GM12891 (cell line): ENCODE measurements at regions not wholly inside any gene's neighbourhood (a gene's known extent, or its start where the extent isn't known, plus 50 kb on each side); places are given as distances from the start of the nearest gene placed in this dataset.

Experiments
- PAX5 ChIP-seq: IDR thresholded peaks from 2 replicates; pipeline ENCODE4 v1.6.1; 2011; ENCODE audit warnings: low read length, moderate library complexity, mild to moderate bottlenecking; ENCODE audit not compliant: insufficient read depth, severe bottlenecking
- POLR2A ChIP-seq: IDR thresholded peaks from 2 replicates; pipeline ENCODE4 v1.6.1; 2011; ENCODE audit warnings: low read depth, low read length, control low read depth
- POLR2AphosphoS5 ChIP-seq: IDR thresholded peaks from 2 replicates; pipeline ENCODE4 v1.6.1; 2011; ENCODE audit warnings: low read depth, low read length, control low read depth
- POU2F2 ChIP-seq: IDR thresholded peaks from 2 replicates; pipeline ENCODE4 v1.6.1; 2011; ENCODE audit warnings: low read depth, mild to moderate bottlenecking, control low read depth, low read length, moderate library complexity
- SPI1 ChIP-seq: IDR thresholded peaks from 2 replicates; pipeline ENCODE4 v1.6.1; 2011; ENCODE audit warnings: low read depth, low read length, control low read depth
- TAF1 ChIP-seq: IDR thresholded peaks from 2 replicates; pipeline ENCODE4 v1.6.1; 2011; ENCODE audit warnings: low read depth, low read length, control low read depth

- no peak for TF ChIP-seq POLR2A
- TF ChIP-seq TAF1 = no peak
- TF ChIP-seq POLR2AphosphoS5 = no peak
- TF ChIP-seq POU2F2 = no peak
- TF ChIP-seq SPI1 = no peak
- no peak for TF ChIP-seq PAX5
Measured at GRCh38 chr3:64848822-64849221, 161.0 kb upstream of the ADAMTS9 start.
